WTC11 (cell line): ENCODE measurements at regions not wholly inside any gene's neighbourhood (a gene's known extent, or its start where the extent isn't known, plus 50 kb on each side); places are given as distances from the start of the nearest gene placed in this dataset.

ENCODE experiments used
- ATAC-seq: fragments of 200-7000 bp; cut with Tn5 transposase; 2 replicates; pipeline ENCODE4 v1.10.0; 2021; ENCODE audit warnings: mild to moderate bottlenecking, moderate library complexity
- CTCF ChIA-PET: fragments of 300-600 bp; sonication (Branson Sonifier 250); formaldehyde crosslinking; loops from one replicate; lab custom pipeline; 2021; ENCODE audit warnings: antibody characterized with exemption; lab: Charles Lee
- POLR2A ChIA-PET: fragments of 350-600 bp; sonication (Branson Sonifier 250); formaldehyde crosslinking; loops from one replicate; lab custom pipeline; 2021; ENCODE audit warnings: antibody characterized with exemption; lab: Charles Lee
- DNase-seq: peaks from one replicate; pipeline ENCODE4 v3.0.0; 2021; ENCODE audit warnings: low spot score
- H3K27ac Mint-ChIP-seq: 2 replicates; pipeline ENCODE4 v1.8.0; 2021; ENCODE audit warnings: mixed read lengths
- H3K27me3 Mint-ChIP-seq: 2 replicates; pipeline ENCODE4 v1.8.0; 2021; ENCODE audit warnings: low read depth, mild to moderate bottlenecking, moderate library complexity, mixed read lengths
- H3K36me3 Mint-ChIP-seq: 2 replicates; pipeline ENCODE4 v1.8.0; 2021; ENCODE audit warnings: mixed read lengths
- H3K4me1 Mint-ChIP-seq: 2 replicates; pipeline ENCODE4 v1.8.0; 2022; ENCODE audit warnings: mixed read lengths
- H3K4me3 Mint-ChIP-seq: 2 replicates; pipeline ENCODE4 v1.8.0; 2021; ENCODE audit warnings: mild to moderate bottlenecking, moderate library complexity, mixed read lengths
- H3K9me3 Mint-ChIP-seq: 2 replicates; pipeline ENCODE4 v1.8.0; 2021; ENCODE audit warnings: mixed read lengths
- ELF4 ChIP-seq: sonication (generic); formaldehyde crosslinking; IDR thresholded peaks from 2 replicates; pipeline ENCODE4 v1.8.1; 2022; ENCODE audit warnings: low read depth, mild to moderate bottlenecking, moderate library complexity, missing genetic modification reagents
- HMGA2 ChIP-seq: fragments of 250-450 bp; sonication (Bioruptor Pico); IDR thresholded peaks from 2 replicates; pipeline ENCODE4 v1.4.0; 2021; ENCODE audit warnings: mild to moderate bottlenecking, moderate library complexity
- NR2C2 ChIP-seq: sonication (generic); formaldehyde crosslinking; IDR thresholded peaks from 2 replicates; pipeline ENCODE4 v1.8.0; 2022; ENCODE audit warnings: mild to moderate bottlenecking, missing genetic modification reagents
- NR3C1 ChIP-seq: sonication (generic); formaldehyde crosslinking; conservative IDR thresholded peaks from 2 replicates; pipeline ENCODE4 v1.8.1; 2023; ENCODE audit warnings: low read depth, mild to moderate bottlenecking, missing genetic modification reagents
- RELA ChIP-seq: sonication (generic); formaldehyde crosslinking; IDR thresholded peaks from 2 replicates; pipeline ENCODE4 v1.8.1; 2022; ENCODE audit warnings: missing genetic modification reagents, mild to moderate bottlenecking, borderline replicate concordance
- SMAD3 ChIP-seq: sonication (generic); formaldehyde crosslinking; IDR thresholded peaks from 2 replicates; pipeline ENCODE4 v1.8.0; 2022; ENCODE audit warnings: missing genetic modification reagents, mild to moderate bottlenecking, borderline replicate concordance
- SOX15 ChIP-seq: fragments of 250-450 bp; sonication (Bioruptor Pico); IDR thresholded peaks from 2 replicates; pipeline ENCODE4 v1.9.0; 2021; ENCODE audit warnings: mild to moderate bottlenecking
- TCF7 ChIP-seq: sonication (generic); formaldehyde crosslinking; IDR thresholded peaks from 2 replicates; pipeline ENCODE4 v1.8.0; 2022; ENCODE audit warnings: mild to moderate bottlenecking, low read depth, missing genetic modification reagents, moderate library complexity
- ZNF219 ChIP-seq: sonication (generic); formaldehyde crosslinking; IDR thresholded peaks from 2 replicates; pipeline ENCODE4 v1.8.0; 2023; ENCODE audit warnings: missing genetic modification reagents, mild to moderate bottlenecking, borderline replicate concordance
- ZNF317 ChIP-seq: sonication (generic); formaldehyde crosslinking; IDR thresholded peaks from 2 replicates; pipeline ENCODE4 v1.8.1; 2023; ENCODE audit warnings: low read depth, mild to moderate bottlenecking, moderate library complexity, missing genetic modification reagents, borderline replicate concordance
- ZNF416 ChIP-seq: fragments of 250-450 bp; sonication (Bioruptor Pico); IDR thresholded peaks from 2 replicates; pipeline ENCODE4 v1.9.0; 2021; ENCODE audit warnings: mild to moderate bottlenecking, inconsistent platforms
- TF ChIP-seq, protein P1 (sequence below): sonication (generic); formaldehyde crosslinking; IDR thresholded peaks from 2 replicates; pipeline ENCODE4 v1.8.1; 2022; ENCODE audit warnings: mild to moderate bottlenecking, missing genetic modification reagents, moderate library complexity, borderline replicate concordance
- TF ChIP-seq, protein P2 (sequence below): sonication (generic); formaldehyde crosslinking; IDR thresholded peaks from 2 replicates; pipeline ENCODE4 v1.8.1; 2023; ENCODE audit warnings: mild to moderate bottlenecking, missing genetic modification reagents, moderate library complexity
- TF ChIP-seq, protein P3 (sequence below): fragments of 250-450 bp; sonication (Bioruptor Pico); IDR thresholded peaks from 2 replicates; pipeline ENCODE4 v1.8.0; 2021; ENCODE audit warnings: mild to moderate bottlenecking
- TF ChIP-seq, protein P4 (sequence below): sonication (generic); formaldehyde crosslinking; IDR thresholded peaks from 2 replicates; pipeline ENCODE4 v1.8.1; 2023; ENCODE audit warnings: mild to moderate bottlenecking, missing genetic modification reagents, moderate library complexity
- TF ChIP-seq, protein P5 (sequence below): sonication (generic); formaldehyde crosslinking; IDR thresholded peaks from 2 replicates; pipeline ENCODE4 v1.8.0; 2022; ENCODE audit warnings: mild to moderate bottlenecking, missing genetic modification reagents
- TF ChIP-seq, protein P6 (sequence below): sonication (generic); formaldehyde crosslinking; IDR thresholded peaks from 2 replicates; pipeline ENCODE4 v1.8.0; 2022; ENCODE audit warnings: mild to moderate bottlenecking, missing genetic modification reagents
- TF ChIP-seq, protein P7 (sequence below): sonication (generic); formaldehyde crosslinking; IDR thresholded peaks from 2 replicates; pipeline ENCODE4 v1.8.0; 2023; ENCODE audit warnings: missing genetic modification reagents, mild to moderate bottlenecking, borderline replicate concordance
- TF ChIP-seq, protein P8 (sequence below): sonication (generic); formaldehyde crosslinking; IDR thresholded peaks from 2 replicates; pipeline ENCODE4 v1.8.0; 2022; ENCODE audit warnings: mild to moderate bottlenecking, missing genetic modification reagents

DNA sequence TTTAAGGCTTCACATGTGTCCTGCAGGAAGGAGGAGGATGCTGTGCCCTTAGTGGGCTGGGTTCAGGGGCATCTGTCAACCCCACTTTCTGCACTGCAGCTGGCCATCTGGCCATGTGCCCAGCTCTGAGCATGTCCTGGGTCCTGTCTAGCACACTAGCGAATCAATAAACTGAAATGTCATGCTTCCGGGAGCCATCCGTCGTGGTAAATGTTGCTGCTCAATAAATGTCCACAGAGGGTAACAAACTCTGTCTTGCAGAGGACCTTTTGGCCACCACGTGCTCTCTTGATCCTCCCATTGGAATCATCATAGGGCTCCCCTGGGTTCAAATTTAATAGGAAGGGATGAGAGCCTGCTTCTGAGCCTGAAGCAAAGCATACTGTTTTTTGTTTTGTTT is 168.6 kb upstream of the PIRT start:
- H3K4me1 Mint-ChIP-seq = no peaks in the 10 kb centered on the region
- no peak overlapping the region for H3K27ac Mint-ChIP-seq
- DNase-seq (no peak), ATAC-seq (no peak)
- H3K27me3 Mint-ChIP-seq = peaks cover 15% of the 10 kb centered on the region
- POLR2A ChIA-PET = no interaction called here
- no peak overlapping the region for H3K4me3 Mint-ChIP-seq
- peaks cover 72% of the 10 kb centered on the region for H3K36me3 Mint-ChIP-seq
- CTCF ChIA-PET = no interaction called here
- peaks cover 84% of the 10 kb centered on the region for H3K9me3 Mint-ChIP-seq
- TF ChIP-seq, protein P1, sequence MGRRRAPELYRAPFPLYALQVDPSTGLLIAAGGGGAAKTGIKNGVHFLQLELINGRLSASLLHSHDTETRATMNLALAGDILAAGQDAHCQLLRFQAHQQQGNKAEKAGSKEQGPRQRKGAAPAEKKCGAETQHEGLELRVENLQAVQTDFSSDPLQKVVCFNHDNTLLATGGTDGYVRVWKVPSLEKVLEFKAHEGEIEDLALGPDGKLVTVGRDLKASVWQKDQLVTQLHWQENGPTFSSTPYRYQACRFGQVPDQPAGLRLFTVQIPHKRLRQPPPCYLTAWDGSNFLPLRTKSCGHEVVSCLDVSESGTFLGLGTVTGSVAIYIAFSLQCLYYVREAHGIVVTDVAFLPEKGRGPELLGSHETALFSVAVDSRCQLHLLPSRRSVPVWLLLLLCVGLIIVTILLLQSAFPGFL (CRISPR knock-in tag) = no peak
- TF ChIP-seq, protein P2, sequence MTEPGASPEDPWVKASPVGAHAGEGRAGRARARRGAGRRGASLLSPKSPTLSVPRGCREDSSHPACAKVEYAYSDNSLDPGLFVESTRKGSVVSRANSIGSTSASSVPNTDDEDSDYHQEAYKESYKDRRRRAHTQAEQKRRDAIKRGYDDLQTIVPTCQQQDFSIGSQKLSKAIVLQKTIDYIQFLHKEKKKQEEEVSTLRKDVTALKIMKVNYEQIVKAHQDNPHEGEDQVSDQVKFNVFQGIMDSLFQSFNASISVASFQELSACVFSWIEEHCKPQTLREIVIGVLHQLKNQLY = no peak
- TF ChIP-seq NR3C1 = no peak
- no peak for TF ChIP-seq ZNF317
- no peak for TF ChIP-seq ZNF219

DNA sequence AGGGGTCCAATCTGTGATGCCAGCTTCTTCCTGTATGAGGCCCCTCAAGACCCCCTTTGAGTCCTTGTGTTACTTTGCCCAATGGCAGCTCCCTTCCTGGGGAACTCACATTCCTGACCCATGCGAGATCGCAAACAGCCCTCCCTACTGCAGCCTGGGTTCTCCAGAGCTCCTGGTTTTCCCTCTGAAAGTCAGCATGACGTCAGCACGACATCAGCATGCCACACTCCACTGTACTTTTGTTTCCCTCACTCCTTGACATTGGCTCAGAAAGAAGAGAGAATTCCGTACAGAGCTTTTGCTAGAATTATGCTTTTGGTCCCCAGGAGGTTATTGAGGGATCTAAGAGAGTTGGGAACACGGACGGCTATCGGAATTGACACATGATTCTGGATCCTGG is 168.1 kb upstream of the PIRT start:
- ATAC-seq = no peak
- no peak overlapping the region for H3K4me3 Mint-ChIP-seq
- ChIA-PET POLR2A (no interaction called here), CTCF (no interaction called here)
- no peak overlapping the region for H3K27ac Mint-ChIP-seq
- H3K9me3 Mint-ChIP-seq = peaks cover 80% of the 10 kb centered on the region
- H3K27me3 Mint-ChIP-seq = peaks cover 15% of the 10 kb centered on the region
- no peak for DNase-seq
- peaks cover 68% of the 10 kb centered on the region for H3K36me3 Mint-ChIP-seq
- no peaks in the 10 kb centered on the region for H3K4me1 Mint-ChIP-seq
- TF ChIP-seq SMAD3 (CRISPR knock-in tag) (no peak), RELA (CRISPR knock-in tag) (no peak), TCF7 (CRISPR knock-in tag) (no peak), HMGA2 (CRISPR knock-in tag) (no peak), ELF4 (CRISPR knock-in tag) (no peak), NR2C2 (CRISPR knock-in tag) (no peak), ZNF416 (no peak), SOX15 (CRISPR knock-in tag) (no peak), ZNF317 (no peak)
- TF ChIP-seq, protein P3, sequence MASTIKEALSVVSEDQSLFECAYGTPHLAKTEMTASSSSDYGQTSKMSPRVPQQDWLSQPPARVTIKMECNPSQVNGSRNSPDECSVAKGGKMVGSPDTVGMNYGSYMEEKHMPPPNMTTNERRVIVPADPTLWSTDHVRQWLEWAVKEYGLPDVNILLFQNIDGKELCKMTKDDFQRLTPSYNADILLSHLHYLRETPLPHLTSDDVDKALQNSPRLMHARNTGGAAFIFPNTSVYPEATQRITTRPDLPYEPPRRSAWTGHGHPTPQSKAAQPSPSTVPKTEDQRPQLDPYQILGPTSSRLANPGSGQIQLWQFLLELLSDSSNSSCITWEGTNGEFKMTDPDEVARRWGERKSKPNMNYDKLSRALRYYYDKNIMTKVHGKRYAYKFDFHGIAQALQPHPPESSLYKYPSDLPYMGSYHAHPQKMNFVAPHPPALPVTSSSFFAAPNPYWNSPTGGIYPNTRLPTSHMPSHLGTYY (CRISPR knock-in tag) = no peak
- TF ChIP-seq, protein P4, sequence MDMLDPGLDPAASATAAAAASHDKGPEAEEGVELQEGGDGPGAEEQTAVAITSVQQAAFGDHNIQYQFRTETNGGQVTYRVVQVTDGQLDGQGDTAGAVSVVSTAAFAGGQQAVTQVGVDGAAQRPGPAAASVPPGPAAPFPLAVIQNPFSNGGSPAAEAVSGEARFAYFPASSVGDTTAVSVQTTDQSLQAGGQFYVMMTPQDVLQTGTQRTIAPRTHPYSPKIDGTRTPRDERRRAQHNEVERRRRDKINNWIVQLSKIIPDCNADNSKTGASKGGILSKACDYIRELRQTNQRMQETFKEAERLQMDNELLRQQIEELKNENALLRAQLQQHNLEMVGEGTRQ (CRISPR knock-in tag) = no peak
- TF ChIP-seq, protein P5, sequence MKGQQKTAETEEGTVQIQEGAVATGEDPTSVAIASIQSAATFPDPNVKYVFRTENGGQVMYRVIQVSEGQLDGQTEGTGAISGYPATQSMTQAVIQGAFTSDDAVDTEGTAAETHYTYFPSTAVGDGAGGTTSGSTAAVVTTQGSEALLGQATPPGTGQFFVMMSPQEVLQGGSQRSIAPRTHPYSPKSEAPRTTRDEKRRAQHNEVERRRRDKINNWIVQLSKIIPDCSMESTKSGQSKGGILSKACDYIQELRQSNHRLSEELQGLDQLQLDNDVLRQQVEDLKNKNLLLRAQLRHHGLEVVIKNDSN (CRISPR knock-in tag) = no peak
- TF ChIP-seq, protein P6, sequence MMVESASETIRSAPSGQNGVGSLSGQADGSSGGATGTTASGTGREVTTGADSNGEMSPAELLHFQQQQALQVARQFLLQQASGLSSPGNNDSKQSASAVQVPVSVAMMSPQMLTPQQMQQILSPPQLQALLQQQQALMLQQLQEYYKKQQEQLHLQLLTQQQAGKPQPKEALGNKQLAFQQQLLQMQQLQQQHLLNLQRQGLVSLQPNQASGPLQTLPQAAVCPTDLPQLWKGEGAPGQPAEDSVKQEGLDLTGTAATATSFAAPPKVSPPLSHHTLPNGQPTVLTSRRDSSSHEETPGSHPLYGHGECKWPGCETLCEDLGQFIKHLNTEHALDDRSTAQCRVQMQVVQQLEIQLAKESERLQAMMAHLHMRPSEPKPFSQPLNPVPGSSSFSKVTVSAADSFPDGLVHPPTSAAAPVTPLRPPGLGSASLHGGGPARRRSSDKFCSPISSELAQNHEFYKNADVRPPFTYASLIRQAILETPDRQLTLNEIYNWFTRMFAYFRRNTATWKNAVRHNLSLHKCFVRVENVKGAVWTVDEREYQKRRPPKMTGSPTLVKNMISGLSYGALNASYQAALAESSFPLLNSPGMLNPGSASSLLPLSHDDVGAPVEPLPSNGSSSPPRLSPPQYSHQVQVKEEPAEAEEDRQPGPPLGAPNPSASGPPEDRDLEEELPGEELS = no peak
- TF ChIP-seq, protein P7, sequence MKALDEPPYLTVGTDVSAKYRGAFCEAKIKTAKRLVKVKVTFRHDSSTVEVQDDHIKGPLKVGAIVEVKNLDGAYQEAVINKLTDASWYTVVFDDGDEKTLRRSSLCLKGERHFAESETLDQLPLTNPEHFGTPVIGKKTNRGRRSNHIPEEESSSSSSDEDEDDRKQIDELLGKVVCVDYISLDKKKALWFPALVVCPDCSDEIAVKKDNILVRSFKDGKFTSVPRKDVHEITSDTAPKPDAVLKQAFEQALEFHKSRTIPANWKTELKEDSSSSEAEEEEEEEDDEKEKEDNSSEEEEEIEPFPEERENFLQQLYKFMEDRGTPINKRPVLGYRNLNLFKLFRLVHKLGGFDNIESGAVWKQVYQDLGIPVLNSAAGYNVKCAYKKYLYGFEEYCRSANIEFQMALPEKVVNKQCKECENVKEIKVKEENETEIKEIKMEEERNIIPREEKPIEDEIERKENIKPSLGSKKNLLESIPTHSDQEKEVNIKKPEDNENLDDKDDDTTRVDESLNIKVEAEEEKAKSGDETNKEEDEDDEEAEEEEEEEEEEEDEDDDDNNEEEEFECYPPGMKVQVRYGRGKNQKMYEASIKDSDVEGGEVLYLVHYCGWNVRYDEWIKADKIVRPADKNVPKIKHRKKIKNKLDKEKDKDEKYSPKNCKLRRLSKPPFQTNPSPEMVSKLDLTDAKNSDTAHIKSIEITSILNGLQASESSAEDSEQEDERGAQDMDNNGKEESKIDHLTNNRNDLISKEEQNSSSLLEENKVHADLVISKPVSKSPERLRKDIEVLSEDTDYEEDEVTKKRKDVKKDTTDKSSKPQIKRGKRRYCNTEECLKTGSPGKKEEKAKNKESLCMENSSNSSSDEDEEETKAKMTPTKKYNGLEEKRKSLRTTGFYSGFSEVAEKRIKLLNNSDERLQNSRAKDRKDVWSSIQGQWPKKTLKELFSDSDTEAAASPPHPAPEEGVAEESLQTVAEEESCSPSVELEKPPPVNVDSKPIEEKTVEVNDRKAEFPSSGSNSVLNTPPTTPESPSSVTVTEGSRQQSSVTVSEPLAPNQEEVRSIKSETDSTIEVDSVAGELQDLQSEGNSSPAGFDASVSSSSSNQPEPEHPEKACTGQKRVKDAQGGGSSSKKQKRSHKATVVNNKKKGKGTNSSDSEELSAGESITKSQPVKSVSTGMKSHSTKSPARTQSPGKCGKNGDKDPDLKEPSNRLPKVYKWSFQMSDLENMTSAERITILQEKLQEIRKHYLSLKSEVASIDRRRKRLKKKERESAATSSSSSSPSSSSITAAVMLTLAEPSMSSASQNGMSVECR = no peak
- TF ChIP-seq, protein P8, sequence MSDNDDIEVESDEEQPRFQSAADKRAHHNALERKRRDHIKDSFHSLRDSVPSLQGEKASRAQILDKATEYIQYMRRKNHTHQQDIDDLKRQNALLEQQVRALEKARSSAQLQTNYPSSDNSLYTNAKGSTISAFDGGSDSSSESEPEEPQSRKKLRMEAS (CRISPR knock-in tag) = no peak
- TF ChIP-seq, protein P1 (CRISPR knock-in tag) = no peak
